Right lobe of liver (tissue), 6 donors: ENCODE measurements at regions not wholly inside any gene's neighbourhood (a gene's known extent, or its start where the extent isn't known, plus 50 kb on each side); places are given as distances from the start of the nearest gene placed in this dataset.

ENCODE experiments used
- ATAC-seq, 4 donors: fragments of 200-7000 bp; cut with Tn5 transposase; one replicate each; pipeline ENCODE4 v1.9.1; 2020; ENCODE audit warnings: mild to moderate bottlenecking in 4 of 4, moderate library complexity in 4 of 4
- DNase-seq, 3 donors: peaks; one replicate each; pipeline ENCODE4 v3.0.0-alpha.2; 2020
- H3K27ac ChIP-seq, 3 donors: fragments of 200-600 bp; one replicate each; pipeline ENCODE4 v1.8.0; 2022
- H3K27me3 ChIP-seq, 2 donors: fragments of 200-600 bp; one replicate each; pipeline ENCODE4 v1.8.0; 2022
- H3K36me3 ChIP-seq, 4 donors: fragments of 200-600 bp; sonication (generic) in 1 of 4; one replicate each; pipeline versions ENCODE4 v1.5.1 to v1.8.0; 2017 to 2022; ENCODE audit warnings: control low read depth in 1 of 4
- H3K4me1 ChIP-seq, 4 donors: fragments of 200-600 bp; sonication (generic) in 1 of 4; one replicate each; pipeline versions ENCODE4 v1.5.1 to v1.8.0; 2017 to 2022; ENCODE audit warnings: control low read depth in 1 of 4
- H3K4me3 ChIP-seq, 3 donors: fragments of 200-600 bp; one replicate each; pipeline ENCODE4 v1.8.0; 2022
- H3K9me3 ChIP-seq, 4 donors: fragments of 200-600 bp; sonication (generic) in 1 of 4; one replicate each; pipeline versions ENCODE4 v1.5.1 to v1.8.0; 2017 to 2022; ENCODE audit warnings: control low read depth in 1 of 4
- POLR2A ChIP-seq: fragments of 450-650 bp; IDR thresholded peaks from one replicate; pipeline ENCODE4 v1.6.1; 2017; ENCODE audit warnings: antibody characterized with exemption, mild to moderate bottlenecking
- WGBS: methylation state at CpG from one replicate; pipeline ENCODE4 v1.1.6; 2018; ENCODE audit warnings: low coverage, low lambda C conversion rate; ENCODE audit not compliant: insufficient coverage; ENCODE audit errors: missing lambda C conversion rate; 5-methylcytosine and 5-hydroxymethylcytosine counted together
- intact Hi-C, 2 donors: fragments of 100-400 bp; cut with DNase I; formaldehyde crosslinking; loops; one replicate each; pipeline versions ENCODE4 v1.11.2 to v1.14.1; 2022
- TF ChIP-seq, protein P1 (sequence below), 4 donors: fragments of 200-600 bp in 3 of 4; fragments of 450-650 bp in 1 of 4; IDR thresholded peaks; one replicate each; pipeline versions ENCODE4 v1.5.1 to v1.8.0; 2016 to 2022; ENCODE audit warnings: antibody characterized with exemption in 4 of 4, mild to moderate bottlenecking in 2 of 4
- donor health status: DM: no; HTN: yes; CAD: no.
- donor health status: DM: no; HTN: no; CAD: no.
- donor health status: DM: no; HTN: no; CAD: no.
- donor health status: DM: no; HTN: yes; CAD: no.
- donor health status: DM: no; HTN: yes; CAD: no.

DNA sequence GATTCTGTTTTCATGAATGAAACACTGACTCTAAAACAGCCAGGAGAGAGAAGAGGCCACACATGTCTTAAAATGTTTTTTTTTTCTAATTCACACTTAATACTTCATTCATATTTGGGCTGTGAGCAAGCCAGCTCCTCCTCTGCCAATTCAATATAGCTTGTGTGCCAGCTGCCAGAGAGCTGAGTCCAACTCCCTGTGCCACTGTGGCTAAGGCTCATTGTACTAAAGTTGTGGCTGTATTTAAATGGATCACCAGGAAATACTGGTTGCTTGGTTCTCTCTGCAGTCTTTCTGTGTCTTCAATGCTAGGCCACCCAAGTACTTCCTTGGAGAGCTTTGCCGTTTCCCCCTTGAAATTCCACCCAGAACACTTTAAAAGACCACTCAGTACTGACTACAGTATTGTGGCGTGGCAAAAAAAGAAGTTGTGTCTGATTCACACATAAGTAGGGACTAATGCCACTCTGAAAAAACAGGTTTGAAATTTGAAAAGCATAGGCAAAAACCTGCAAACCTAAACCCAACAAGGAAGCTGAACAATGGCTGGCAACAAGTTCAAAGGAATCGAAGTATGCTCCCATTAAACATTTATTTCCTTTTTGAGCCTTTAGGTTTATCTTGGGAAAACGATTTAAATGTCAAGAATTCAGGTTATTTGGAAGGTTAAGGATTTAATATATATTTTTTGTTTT, 524.7 kb downstream of the DIPK2A start:
- H3K9me3 ChIP-seq: no peaks in the 10 kb centered on the region
- no peaks in the 10 kb centered on the region for H3K27me3 ChIP-seq
- intact Hi-C loops: no loop called here
- ATAC-seq: no peak
- DNase-seq: no peak
- TF ChIP-seq POLR2A: no peak
- TF ChIP-seq, protein P1, sequence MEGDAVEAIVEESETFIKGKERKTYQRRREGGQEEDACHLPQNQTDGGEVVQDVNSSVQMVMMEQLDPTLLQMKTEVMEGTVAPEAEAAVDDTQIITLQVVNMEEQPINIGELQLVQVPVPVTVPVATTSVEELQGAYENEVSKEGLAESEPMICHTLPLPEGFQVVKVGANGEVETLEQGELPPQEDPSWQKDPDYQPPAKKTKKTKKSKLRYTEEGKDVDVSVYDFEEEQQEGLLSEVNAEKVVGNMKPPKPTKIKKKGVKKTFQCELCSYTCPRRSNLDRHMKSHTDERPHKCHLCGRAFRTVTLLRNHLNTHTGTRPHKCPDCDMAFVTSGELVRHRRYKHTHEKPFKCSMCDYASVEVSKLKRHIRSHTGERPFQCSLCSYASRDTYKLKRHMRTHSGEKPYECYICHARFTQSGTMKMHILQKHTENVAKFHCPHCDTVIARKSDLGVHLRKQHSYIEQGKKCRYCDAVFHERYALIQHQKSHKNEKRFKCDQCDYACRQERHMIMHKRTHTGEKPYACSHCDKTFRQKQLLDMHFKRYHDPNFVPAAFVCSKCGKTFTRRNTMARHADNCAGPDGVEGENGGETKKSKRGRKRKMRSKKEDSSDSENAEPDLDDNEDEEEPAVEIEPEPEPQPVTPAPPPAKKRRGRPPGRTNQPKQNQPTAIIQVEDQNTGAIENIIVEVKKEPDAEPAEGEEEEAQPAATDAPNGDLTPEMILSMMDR (IDR thresholded peaks at IDR 0.05): no peak
- no peak overlapping the region for H3K4me3 ChIP-seq
- no peaks in the 10 kb centered on the region for H3K36me3 ChIP-seq
- H3K4me1 ChIP-seq: no peaks in the 10 kb centered on the region
- no peak overlapping the region for H3K27ac ChIP-seq
- 53% methylated on average over 4 of the region's 4 CpGs for WGBS

DNA sequence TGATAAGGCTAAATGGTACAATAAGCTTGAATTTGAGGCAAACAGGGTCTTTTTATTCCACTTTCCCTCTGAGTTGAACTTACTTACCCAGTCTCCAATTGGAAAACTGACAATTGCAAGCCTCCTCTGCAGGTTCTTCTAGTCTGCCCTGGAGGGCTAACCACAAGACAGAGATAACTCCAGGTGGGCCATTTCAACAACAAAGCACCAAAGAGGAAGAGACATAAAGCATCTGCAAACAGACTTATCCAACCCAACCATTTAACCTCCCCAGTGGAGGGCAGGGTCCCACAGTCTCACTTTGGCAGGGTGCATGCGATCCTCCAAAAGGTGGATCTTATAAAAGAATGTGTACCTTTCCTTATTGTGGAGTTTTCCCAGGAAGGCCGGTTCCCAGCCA, 525.8 kb downstream of the DIPK2A start:
- DNase-seq (no peak), ATAC-seq (no peak)
- no peak for TF ChIP-seq POLR2A
- TF ChIP-seq, protein P1 (IDR thresholded peaks at IDR 0.05): no peak
- Histone ChIP-seq H3K9me3 (no peaks in the 10 kb centered on the region), H3K4me3 (no peak overlapping the region), H3K36me3 (no peaks in the 10 kb centered on the region), H3K27ac (no peak overlapping the region), H3K4me1 (no peaks in the 10 kb centered on the region), H3K27me3 (no peaks in the 10 kb centered on the region)
- intact Hi-C loops: no loop called here
- WGBS: 73% methylated on average over 1 of the region's 2 CpGs

GRCh38 chr3:144499001-144499930, 527.6 kb downstream of the DIPK2A start:
- intact Hi-C loops: no loop called here
- DNase-seq (no peak), ATAC-seq (no peak)
- no peaks in the 10 kb centered on the region for H3K27me3 ChIP-seq
- H3K4me3 ChIP-seq: no peak overlapping the region
- TF ChIP-seq, protein P1 (IDR thresholded peaks at IDR 0.05): no peak
- no peak for TF ChIP-seq POLR2A
- H3K9me3 ChIP-seq: no peaks in the 10 kb centered on the region
- WGBS: 36% methylated on average over 2 of the region's 2 CpGs
- H3K27ac ChIP-seq: no peak overlapping the region
- no peaks in the 10 kb centered on the region for H3K4me1 ChIP-seq
- no peaks in the 10 kb centered on the region for H3K36me3 ChIP-seq

DNA sequence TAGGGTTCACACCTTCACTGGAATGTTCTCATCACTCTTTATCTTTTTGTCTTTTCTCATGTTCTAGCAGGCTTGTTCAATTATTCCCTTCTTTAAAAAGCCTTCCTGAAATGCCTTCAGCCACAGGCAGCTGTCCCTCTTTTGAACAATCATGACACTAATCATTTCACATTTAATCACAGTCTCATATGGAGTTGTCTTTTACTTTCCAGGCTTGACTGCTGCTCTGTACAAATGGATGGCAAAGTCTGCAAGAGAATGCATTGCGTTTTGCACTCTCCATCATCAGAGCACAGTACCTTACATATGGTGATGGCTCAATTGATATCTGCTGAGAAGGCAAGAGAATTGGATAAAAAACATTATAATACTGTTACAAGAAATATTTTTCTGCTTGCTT, 529.8 kb downstream of the DIPK2A start:
- Histone ChIP-seq H3K9me3 (no peaks in the 10 kb centered on the region), H3K4me3 (no peak overlapping the region), H3K36me3 (no peaks in the 10 kb centered on the region), H3K27ac (no peak overlapping the region), H3K27me3 (no peaks in the 10 kb centered on the region), H3K4me1 (no peaks in the 10 kb centered on the region)
- intact Hi-C loops: no loop called here
- ATAC-seq (no peak), DNase-seq (no peak)
- WGBS: 44% methylated on average over 1 of the region's 1 CpG
- TF ChIP-seq, protein P1 (IDR thresholded peaks at IDR 0.05): no peak
- no peak for TF ChIP-seq POLR2A
